Esophagus muscularis mucosa (tissue), 3 donors: ENCODE measurements at regions not wholly inside any gene's neighbourhood (a gene's known extent, or its start where the extent isn't known, plus 50 kb on each side); places are given as distances from the start of the nearest gene placed in this dataset.

Source experiments
- POLR2A ChIP-seq: fragments of 450-650 bp; IDR thresholded peaks from one replicate; pipeline ENCODE4 v1.6.1; 2017; ENCODE audit warnings: antibody characterized with exemption, moderate library complexity, mild to moderate bottlenecking, low read depth
- POLR2AphosphoS5 ChIP-seq, 2 donors: sonication (generic); formaldehyde crosslinking; IDR thresholded peaks; one replicate each; pipeline ENCODE4 v1.6.1; 2017; ENCODE audit warnings: antibody characterized with exemption in 2 of 2
- TF ChIP-seq, protein P1 (sequence below), 3 experiments: fragments of 200-600 bp in 2 of 3; fragments of 450-650 bp in 1 of 3; sonication (generic) in 2 of 3; IDR thresholded peaks; one replicate each; pipeline ENCODE4 v1.5.1; 2017 to 2019; ENCODE audit warnings: antibody characterized with exemption in 3 of 3, mild to moderate bottlenecking in 2 of 3, moderate library complexity in 1 of 3

DNA sequence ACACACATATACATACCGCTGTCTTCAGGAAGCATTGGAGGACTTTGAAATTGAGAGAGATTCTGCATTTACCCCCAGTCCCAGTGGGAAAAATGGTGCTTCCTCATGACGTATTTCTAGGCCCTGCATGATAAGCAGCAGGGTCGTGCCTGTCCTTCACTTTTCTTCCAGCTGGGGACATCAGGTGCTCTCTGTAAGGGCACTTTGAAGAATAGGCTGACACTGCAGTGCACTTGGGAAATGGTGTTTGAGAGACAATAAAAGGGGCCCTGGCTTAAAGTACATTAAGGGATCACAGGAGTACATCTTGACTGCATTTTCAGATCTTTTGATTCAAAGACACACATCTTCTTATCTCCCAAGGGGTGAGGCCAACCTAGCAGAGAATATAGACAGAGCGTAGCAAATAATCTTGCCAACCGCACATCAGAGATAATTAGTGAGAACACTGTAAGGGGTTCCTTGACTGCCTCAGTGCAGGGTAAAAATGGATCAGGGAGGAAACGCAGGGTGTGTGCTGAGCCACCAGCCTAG, 437.9 kb downstream of the CSNK1G3 start:
- no peak for TF ChIP-seq POLR2AphosphoS5 (IDR thresholded peaks at IDR 0.05)
- TF ChIP-seq, protein P1, sequence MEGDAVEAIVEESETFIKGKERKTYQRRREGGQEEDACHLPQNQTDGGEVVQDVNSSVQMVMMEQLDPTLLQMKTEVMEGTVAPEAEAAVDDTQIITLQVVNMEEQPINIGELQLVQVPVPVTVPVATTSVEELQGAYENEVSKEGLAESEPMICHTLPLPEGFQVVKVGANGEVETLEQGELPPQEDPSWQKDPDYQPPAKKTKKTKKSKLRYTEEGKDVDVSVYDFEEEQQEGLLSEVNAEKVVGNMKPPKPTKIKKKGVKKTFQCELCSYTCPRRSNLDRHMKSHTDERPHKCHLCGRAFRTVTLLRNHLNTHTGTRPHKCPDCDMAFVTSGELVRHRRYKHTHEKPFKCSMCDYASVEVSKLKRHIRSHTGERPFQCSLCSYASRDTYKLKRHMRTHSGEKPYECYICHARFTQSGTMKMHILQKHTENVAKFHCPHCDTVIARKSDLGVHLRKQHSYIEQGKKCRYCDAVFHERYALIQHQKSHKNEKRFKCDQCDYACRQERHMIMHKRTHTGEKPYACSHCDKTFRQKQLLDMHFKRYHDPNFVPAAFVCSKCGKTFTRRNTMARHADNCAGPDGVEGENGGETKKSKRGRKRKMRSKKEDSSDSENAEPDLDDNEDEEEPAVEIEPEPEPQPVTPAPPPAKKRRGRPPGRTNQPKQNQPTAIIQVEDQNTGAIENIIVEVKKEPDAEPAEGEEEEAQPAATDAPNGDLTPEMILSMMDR (IDR thresholded peaks at IDR 0.05): no peak
- no peak for TF ChIP-seq POLR2A
